CD4-positive, alpha-beta T cell treated with Interleukin-4 for 4 hours (primary cell): ENCODE measurements at regions not wholly inside any gene's neighbourhood (a gene's known extent, or its start where the extent isn't known, plus 50 kb on each side); places are given as distances from the start of the nearest gene placed in this dataset.

Experiments used
- DNase-seq: peaks from one replicate; pipeline ENCODE4 v3.0.0-alpha.2; 2020

- DNase-seq: no peak
Observed at GRCh38 chr9:126556560-126557250, 57.0 kb upstream of the LMX1B start.

DNA sequence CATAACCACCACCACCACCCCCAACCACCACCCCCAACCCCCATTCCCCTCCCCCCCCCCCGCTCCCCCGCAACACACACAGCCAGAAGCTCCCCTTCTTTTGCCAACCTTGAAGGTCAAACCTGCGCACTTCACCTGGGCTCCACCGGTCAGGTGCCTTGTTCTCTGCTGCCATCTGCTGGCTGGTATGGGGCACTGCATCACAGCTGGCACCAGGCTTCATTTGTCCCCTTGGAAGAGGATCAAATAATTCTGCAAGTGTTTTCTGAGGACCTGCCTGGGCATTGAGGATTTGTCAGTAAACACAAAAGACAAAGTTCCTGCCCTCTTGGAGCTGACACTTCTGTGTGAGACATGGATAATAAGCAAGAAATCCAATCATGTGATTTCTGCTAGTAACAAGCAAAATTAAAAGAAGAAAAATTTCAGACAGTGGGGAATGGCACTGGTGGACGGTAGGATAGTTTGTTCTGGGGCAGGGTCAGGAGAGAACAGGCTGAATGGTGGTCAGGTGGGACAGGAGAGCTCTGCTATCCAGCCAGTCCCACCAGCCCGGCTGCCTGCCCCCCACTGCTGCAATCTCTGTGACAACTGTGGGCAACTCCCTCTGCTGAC, 55.6 kb upstream of the LMX1B start:
- peak; percentile 64 for DNase-seq

- DNase-seq: no peak
Observed at GRCh38 chr9:126559296-126559695, 54.4 kb upstream of the LMX1B start.

- DNase-seq: no peak
Observed at GRCh38 chr9:126561582-126561981, 52.1 kb upstream of the LMX1B start.

GRCh38 chr9:126563556-126563955, 50.2 kb upstream of the LMX1B start:
- DNase-seq: no peak
